HUES48 (cell line): ENCODE measurements at regions not wholly inside any gene's neighbourhood (a gene's known extent, or its start where the extent isn't known, plus 50 kb on each side); places are given as distances from the start of the nearest gene placed in this dataset.
"Not testable (repeated sequence)": the region's sequence is repeated elsewhere in the genome, so short reads cannot be mapped to it uniquely, and the experiment has no call there.

ENCODE experiments used
- H3K27ac ChIP-seq: one replicate; pipeline ENCODE4 v1.7.0; 2013; ENCODE audit warnings: low read depth, low read length, inconsistent platforms
- H3K27me3 ChIP-seq: 2 replicates; pipeline ENCODE4 v1.6.1; 2013; ENCODE audit warnings: mild to moderate bottlenecking, low read length; ENCODE audit not compliant: control insufficient read depth, insufficient read depth
- H3K36me3 ChIP-seq: 2 replicates; pipeline ENCODE4 v1.6.1; 2013; ENCODE audit warnings: low read length; ENCODE audit not compliant: control insufficient read depth, insufficient read depth
- H3K4me1 ChIP-seq: 2 replicates; pipeline ENCODE4 v1.6.1; 2013; ENCODE audit warnings: mild to moderate bottlenecking, low read length; ENCODE audit not compliant: control insufficient read depth, insufficient read depth
- H3K4me3 ChIP-seq: 2 replicates; pipeline ENCODE4 v1.5.1; 2013; ENCODE audit warnings: mild to moderate bottlenecking, low read depth, low read length
- H3K9ac ChIP-seq: 2 replicates; pipeline ENCODE4 v1.6.1; 2013; ENCODE audit warnings: mild to moderate bottlenecking, low read depth, low read length, moderate library complexity
- H3K9me3 ChIP-seq: 2 replicates; pipeline ENCODE4 v1.6.1; 2013; ENCODE audit warnings: low read length; ENCODE audit not compliant: control insufficient read depth, insufficient read depth

GRCh38 chr5:105088102-105088501, 1525.5 kb upstream of the NUDT12 start:
- Histone ChIP-seq H3K27me3 (no peaks in the 10 kb centered on the region), H3K27ac (no peak overlapping the region), H3K9me3 (peaks cover 10% of the 10 kb centered on the region), H3K36me3 (no peaks in the 10 kb centered on the region), H3K4me1 (no peaks in the 10 kb centered on the region), H3K9ac (no peak overlapping the region), H3K4me3 (no peak overlapping the region)

GRCh38 chr5:105057893-105058292, 1495.3 kb upstream of the NUDT12 start:
- Histone ChIP-seq H3K27me3 (no peaks in the 10 kb centered on the region), H3K9me3 (peaks cover 18% of the 10 kb centered on the region), H3K4me3 (no peak overlapping the region; the same call in 1 of the 2 replicates), H3K36me3 (no peaks in the 10 kb centered on the region), H3K27ac (no peak overlapping the region), H3K4me1 (no peaks in the 10 kb centered on the region), H3K9ac (no peak overlapping the region)

GRCh38 chr5:105057001-105057436, 1494.4 kb upstream of the NUDT12 start:
- Histone ChIP-seq H3K4me1 (no peaks in the 10 kb centered on the region), H3K27ac (no peak overlapping the region), H3K9ac (no peak overlapping the region), H3K36me3 (no peaks in the 10 kb centered on the region), H3K27me3 (no peaks in the 10 kb centered on the region), H3K9me3 (peaks cover 18% of the 10 kb centered on the region), H3K4me3 (no peak overlapping the region)

DNA sequence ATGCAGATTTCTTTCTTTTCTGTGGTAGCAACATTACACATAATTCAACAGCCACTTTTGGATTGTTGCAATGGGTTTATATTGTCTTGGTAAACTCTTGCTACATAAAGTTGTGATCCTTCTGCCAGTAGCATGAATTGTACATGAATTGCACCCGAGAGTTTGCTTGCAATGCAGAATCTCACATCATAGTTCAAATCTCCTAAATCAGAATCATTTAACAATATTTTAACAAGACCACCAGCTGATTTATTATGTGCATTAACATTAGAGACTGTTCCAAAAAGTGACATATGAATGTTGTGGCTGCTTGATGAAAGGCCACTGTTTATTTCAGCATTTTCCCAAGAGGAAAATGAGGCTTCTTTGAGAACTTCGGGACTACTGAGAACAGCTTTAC, 1491.8 kb upstream of the NUDT12 start:
- no peaks in the 10 kb centered on the region for H3K36me3 ChIP-seq
- H3K27ac ChIP-seq, result no peak overlapping the region
- no peaks in the 10 kb centered on the region for H3K27me3 ChIP-seq
- H3K4me1 ChIP-seq, result no peaks in the 10 kb centered on the region
- H3K9me3 ChIP-seq, result peaks cover 18% of the 10 kb centered on the region
- H3K4me3 ChIP-seq, result no peak overlapping the region
- H3K9ac ChIP-seq, result no peak overlapping the region

GRCh38 chr5:105042623-105043022, 1480.0 kb upstream of the NUDT12 start:
- Histone ChIP-seq H3K4me1 (no peaks in the 10 kb centered on the region), H3K27me3 (no peaks in the 10 kb centered on the region), H3K36me3 (no peaks in the 10 kb centered on the region), H3K9me3 (no peaks in the 10 kb centered on the region), H3K9ac (no peak overlapping the region), H3K4me3 (no peak overlapping the region), H3K27ac (no peak overlapping the region)

DNA sequence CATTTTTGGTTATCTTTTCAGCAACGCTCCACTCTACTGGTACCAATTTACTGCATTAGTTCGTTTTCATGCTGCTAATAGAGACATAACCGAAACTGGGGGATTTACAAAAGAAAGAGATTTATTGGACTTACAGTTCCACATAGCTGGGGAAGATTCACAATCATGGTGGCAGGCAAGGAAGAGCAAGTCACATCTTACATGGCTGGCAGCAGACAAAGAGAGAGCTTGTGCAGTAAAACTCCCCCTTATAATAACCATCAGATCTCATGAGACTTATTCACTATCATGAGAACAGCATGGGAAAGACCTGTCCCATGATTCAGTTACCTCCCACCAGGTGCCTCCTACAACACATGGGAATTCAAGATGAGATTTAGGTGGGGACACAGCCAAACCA, 1474.2 kb upstream of the NUDT12 start:
- not testable (repeated sequence) for H3K9me3 ChIP-seq, H3K27ac ChIP-seq, H3K27me3 ChIP-seq, H3K4me1 ChIP-seq, H3K4me3 ChIP-seq, H3K9ac ChIP-seq, H3K36me3 ChIP-seq

DNA sequence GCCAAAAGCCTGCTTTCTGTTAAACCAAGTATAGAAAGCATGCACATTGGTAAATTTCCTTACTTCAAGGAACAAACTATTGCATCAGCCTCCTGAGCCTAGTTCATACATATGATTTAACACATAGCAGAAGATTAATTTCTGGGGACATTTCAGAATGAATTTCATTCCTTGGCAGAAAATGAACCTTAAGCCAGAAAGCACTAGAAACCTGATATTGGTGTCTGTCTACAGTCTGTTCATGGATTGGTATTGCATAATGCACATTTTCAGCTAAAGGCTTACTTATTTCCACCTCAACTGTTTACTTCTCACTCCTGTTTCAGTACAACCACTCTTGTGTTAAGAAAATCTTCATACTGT, 1471.8 kb upstream of the NUDT12 start:
- Histone ChIP-seq H3K36me3 (no peaks in the 10 kb centered on the region), H3K27ac (no peak overlapping the region), H3K27me3 (no peaks in the 10 kb centered on the region), H3K9me3 (no peaks in the 10 kb centered on the region), H3K4me1 (no peaks in the 10 kb centered on the region), H3K4me3 (no peak overlapping the region), H3K9ac (no peak overlapping the region)

DNA sequence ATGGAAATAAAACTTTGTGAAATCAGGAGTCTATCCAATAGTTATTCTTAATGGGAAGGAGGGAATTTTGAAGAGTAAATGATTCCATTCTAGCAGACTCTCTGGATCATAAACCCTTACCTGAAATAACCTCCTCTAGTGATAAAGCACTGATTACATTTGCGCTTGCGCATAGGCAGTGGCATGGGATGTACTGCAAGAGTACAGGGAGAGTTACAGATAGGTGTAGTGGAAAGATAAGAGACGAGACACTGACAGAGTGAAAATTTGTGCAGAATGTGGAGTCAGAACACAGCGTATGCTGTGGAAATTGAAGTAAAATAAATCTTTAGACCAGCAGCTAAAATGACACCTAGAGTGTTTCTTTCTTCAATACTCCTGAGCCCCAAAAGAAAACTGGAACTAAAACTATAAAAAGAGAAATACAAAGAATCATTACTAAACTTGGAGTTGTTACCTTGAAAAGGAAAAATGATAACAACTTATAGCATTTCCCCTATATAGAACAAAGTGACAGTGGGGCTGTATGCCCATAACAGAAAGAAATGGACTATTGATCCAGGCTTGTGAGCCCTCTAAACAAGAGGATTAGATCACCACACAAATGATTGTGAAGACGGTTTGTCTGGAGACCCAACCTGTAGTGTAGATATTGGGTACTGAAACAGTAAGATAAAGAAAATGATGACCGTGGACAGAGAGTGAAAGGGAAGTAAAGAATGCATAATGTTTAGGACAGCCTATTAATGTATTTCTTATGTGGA, 1471.2 kb upstream of the NUDT12 start:
- no peak overlapping the region for H3K4me3 ChIP-seq
- no peak overlapping the region for H3K9ac ChIP-seq
- no peaks in the 10 kb centered on the region for H3K36me3 ChIP-seq
- no peaks in the 10 kb centered on the region for H3K9me3 ChIP-seq
- no peaks in the 10 kb centered on the region for H3K27me3 ChIP-seq
- no peak overlapping the region for H3K27ac ChIP-seq
- H3K4me1 ChIP-seq, result no peaks in the 10 kb centered on the region

DNA sequence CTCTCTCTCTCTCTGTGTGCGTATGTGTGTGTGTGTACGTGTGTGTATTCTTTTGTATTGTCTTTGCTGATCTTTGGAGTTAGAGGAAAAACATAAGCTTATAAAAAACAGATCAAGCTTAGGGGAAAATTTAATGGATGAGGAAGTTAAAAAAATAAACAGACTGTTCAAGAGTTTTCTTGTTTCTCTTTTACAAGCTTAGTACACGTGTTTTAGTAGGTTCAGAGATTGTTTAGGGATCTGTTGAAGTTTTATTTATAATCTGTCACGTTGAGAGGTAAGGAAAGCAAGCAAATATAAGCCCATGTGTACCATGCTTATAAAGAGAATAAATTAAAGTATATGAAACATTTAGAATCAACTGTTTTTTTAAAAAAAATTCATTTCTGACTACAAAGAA, 1470.3 kb upstream of the NUDT12 start:
- H3K27ac ChIP-seq, result no peak overlapping the region
- no peaks in the 10 kb centered on the region for H3K36me3 ChIP-seq
- H3K4me3 ChIP-seq, result no peak overlapping the region
- H3K9ac ChIP-seq, result no peak overlapping the region
- H3K27me3 ChIP-seq, result no peaks in the 10 kb centered on the region
- no peaks in the 10 kb centered on the region for H3K9me3 ChIP-seq
- no peaks in the 10 kb centered on the region for H3K4me1 ChIP-seq

DNA sequence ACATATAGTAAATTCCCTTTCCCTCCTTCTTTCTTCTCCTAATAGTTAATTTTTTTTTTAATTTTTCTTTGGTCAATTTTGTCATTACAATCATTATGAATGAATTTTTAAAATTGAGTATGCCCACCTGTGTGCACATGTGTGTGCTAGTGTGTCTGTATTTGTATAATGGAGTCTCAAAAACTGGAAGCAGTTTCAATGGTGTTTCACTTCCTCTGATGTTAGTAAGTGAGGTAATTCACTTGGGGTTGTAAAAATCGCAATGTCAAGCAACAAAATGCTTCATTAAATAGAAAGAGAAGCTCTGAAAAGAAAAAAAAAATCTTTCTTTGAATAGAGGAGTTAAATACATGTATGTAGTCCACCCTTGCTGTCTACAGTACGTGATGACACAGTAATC, 1467.6 kb upstream of the NUDT12 start:
- no peaks in the 10 kb centered on the region for H3K27me3 ChIP-seq
- no peak overlapping the region for H3K27ac ChIP-seq
- no peak overlapping the region for H3K9ac ChIP-seq
- H3K4me1 ChIP-seq, result no peaks in the 10 kb centered on the region
- H3K36me3 ChIP-seq, result no peaks in the 10 kb centered on the region
- no peak overlapping the region for H3K4me3 ChIP-seq
- H3K9me3 ChIP-seq, result no peaks in the 10 kb centered on the region

GRCh38 chr5:105015098-105015497, 1452.5 kb upstream of the NUDT12 start:
- Histone ChIP-seq H3K4me1 (no peaks in the 10 kb centered on the region), H3K9me3 (no peaks in the 10 kb centered on the region), H3K4me3 (no peak overlapping the region), H3K9ac (no peak overlapping the region), H3K27me3 (no peaks in the 10 kb centered on the region), H3K27ac (no peak overlapping the region), H3K36me3 (no peaks in the 10 kb centered on the region)
